GM21786 (cell line): ENCODE measurements at regions not wholly inside any gene's neighbourhood (a gene's known extent, or its start where the extent isn't known, plus 50 kb on each side); places are given as distances from the start of the nearest gene placed in this dataset.

Source experiments
- ATAC-seq: cut with Tn5 transposase; IDR thresholded peaks from one replicate; pipeline ENCODE4 v1.9.1; 2021; ENCODE audit not compliant: unreplicated experiment

GRCh38 chr18:41756141-41756540 is 198.9 kb upstream of the PIK3C3 start:
- no peak for ATAC-seq

- no peak for ATAC-seq
Observed at GRCh38 chr18:41754332-41754731, 200.7 kb upstream of the PIK3C3 start.

- no peak for ATAC-seq
Observed at GRCh38 chr18:41753826-41754225, 201.2 kb upstream of the PIK3C3 start.

- no peak for ATAC-seq
Observed at GRCh38 chr18:41752826-41753225, 202.2 kb upstream of the PIK3C3 start.

- no peak for ATAC-seq
Observed at GRCh38 chr18:41751652-41752051, 203.4 kb upstream of the PIK3C3 start.

- no peak for ATAC-seq
Observed at GRCh38 chr18:41751161-41751560, 203.9 kb upstream of the PIK3C3 start.

GRCh38 chr18:41747723-41748242 is 207.3 kb upstream of the PIK3C3 start:
- ATAC-seq: no peak

GRCh38 chr18:41745166-41746049 is 209.6 kb upstream of the PIK3C3 start:
- no peak for ATAC-seq

- no peak for ATAC-seq
Observed at GRCh38 chr18:41744421-41745030, 210.5 kb upstream of the PIK3C3 start.

GRCh38 chr18:41737218-41737617 is 217.8 kb upstream of the PIK3C3 start:
- ATAC-seq: no peak

- no peak for ATAC-seq
Observed at GRCh38 chr18:41734917-41735316, 220.1 kb upstream of the PIK3C3 start.

GRCh38 chr18:41732356-41732755 is 222.7 kb upstream of the PIK3C3 start:
- no peak for ATAC-seq

GRCh38 chr18:41731884-41732283 is 223.2 kb upstream of the PIK3C3 start:
- no peak for ATAC-seq

- no peak for ATAC-seq
Observed at GRCh38 chr18:41724195-41724594, 230.8 kb upstream of the PIK3C3 start.

- no peak for ATAC-seq
Observed at GRCh38 chr18:41721103-41721790, 233.8 kb upstream of the PIK3C3 start.

- ATAC-seq: no peak
Observed at GRCh38 chr18:41720226-41720625, 234.8 kb upstream of the PIK3C3 start.

GRCh38 chr18:41719808-41720207 is 235.2 kb upstream of the PIK3C3 start:
- ATAC-seq: no peak

GRCh38 chr18:41714872-41715271 is 240.2 kb upstream of the PIK3C3 start:
- ATAC-seq: no peak

- ATAC-seq: no peak
Observed at GRCh38 chr18:41713969-41714825, 240.8 kb upstream of the PIK3C3 start.

- ATAC-seq: no peak
Observed at GRCh38 chr18:41706301-41706700, 248.7 kb upstream of the PIK3C3 start.
